Heart left ventricle (tissue), 13 donors: ENCODE measurements at regions not wholly inside any gene's neighbourhood (a gene's known extent, or its start where the extent isn't known, plus 50 kb on each side); places are given as distances from the start of the nearest gene placed in this dataset.

Experiments
- POLR2A ChIP-seq, 2 donors: fragments of 450-650 bp; IDR thresholded peaks; one replicate each; pipeline ENCODE4 v1.6.1; 2017; ENCODE audit warnings: antibody characterized with exemption in 2 of 2, mild to moderate bottlenecking in 2 of 2, moderate library complexity in 2 of 2
- TF ChIP-seq, protein P1 (sequence below), 12 donors: fragments of 200-600 bp; sonication (generic) in 4 of 12; IDR thresholded peaks; one replicate each; pipeline versions ENCODE4 v1.5.0 to v1.8.0; 2018 to 2022; ENCODE audit warnings: antibody characterized with exemption in 12 of 12, mild to moderate bottlenecking in 5 of 12
- donor health status: ischemic (EF 13 %, LVEDD 7.1; RV severe dilation, severe dysfunction).
- donor health status: DM: no; HTN: yes; CAD: no.
- donor health status: DM: no; HTN: no; CAD: no.
- donor health status: ischemic (EF 25% LVEDD 6.9; RV normal size, moderate dysfunction).
- donor health status: ischemic (EF 25% LVEDD 5.7; RV mildly dilated, moderate dysfunction).
- donor health status: ischemic (EF 35%, LVEDD 5.7; RV mildly dilated, moderate dysfunction).
- donor health status: nonischemic (EF 11% LVEDD 7.7; RV severe dilation, severe dysfunction).
- donor health status: DM: yes; HTN: yes; CAD: no.
- donor health status: PGD.
- donor health status: ischemic (EF 29% LVEDD 5.4; RV normal size, mild dysfunction).
- donor health status: nonischemic (EF 23%, LVEDD 6.1; RV moderate dilation, normal function).

- TF ChIP-seq, protein P1, sequence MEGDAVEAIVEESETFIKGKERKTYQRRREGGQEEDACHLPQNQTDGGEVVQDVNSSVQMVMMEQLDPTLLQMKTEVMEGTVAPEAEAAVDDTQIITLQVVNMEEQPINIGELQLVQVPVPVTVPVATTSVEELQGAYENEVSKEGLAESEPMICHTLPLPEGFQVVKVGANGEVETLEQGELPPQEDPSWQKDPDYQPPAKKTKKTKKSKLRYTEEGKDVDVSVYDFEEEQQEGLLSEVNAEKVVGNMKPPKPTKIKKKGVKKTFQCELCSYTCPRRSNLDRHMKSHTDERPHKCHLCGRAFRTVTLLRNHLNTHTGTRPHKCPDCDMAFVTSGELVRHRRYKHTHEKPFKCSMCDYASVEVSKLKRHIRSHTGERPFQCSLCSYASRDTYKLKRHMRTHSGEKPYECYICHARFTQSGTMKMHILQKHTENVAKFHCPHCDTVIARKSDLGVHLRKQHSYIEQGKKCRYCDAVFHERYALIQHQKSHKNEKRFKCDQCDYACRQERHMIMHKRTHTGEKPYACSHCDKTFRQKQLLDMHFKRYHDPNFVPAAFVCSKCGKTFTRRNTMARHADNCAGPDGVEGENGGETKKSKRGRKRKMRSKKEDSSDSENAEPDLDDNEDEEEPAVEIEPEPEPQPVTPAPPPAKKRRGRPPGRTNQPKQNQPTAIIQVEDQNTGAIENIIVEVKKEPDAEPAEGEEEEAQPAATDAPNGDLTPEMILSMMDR (IDR thresholded peaks at IDR 0.05): no peak
- no peak for TF ChIP-seq POLR2A (IDR thresholded peaks at IDR 0.05)
Measured at GRCh38 chr7:41059796-41060195, 643.1 kb downstream of the INHBA start.
